Left ventricle myocardium superior (tissue), 1 donor: ENCODE measurements at regions not wholly inside any gene's neighbourhood (a gene's known extent, or its start where the extent isn't known, plus 50 kb on each side); places are given as distances from the start of the nearest gene placed in this dataset.
A peak's percentile ranks its signal among the peaks of the same experiment; 100 is the strongest.

Source experiments
- ATAC-seq: fragments of 200-7000 bp; cut with Tn5 transposase; one replicate; pipeline ENCODE4 v1.9.1; 2020; ENCODE audit warnings: mild to moderate bottlenecking, moderate library complexity
- DNase-seq: peaks from one replicate; pipeline ENCODE4 v3.0.0-alpha.2; 2020
- intact Hi-C: fragments of 100-400 bp; cut with micrococcal nuclease; formaldehyde crosslinking; loops from one replicate; pipeline ENCODE4 v1.11.0; 2022
- donor health status: DM: no; HTN: yes; CAD: no; lungs with severe emphysema.

GRCh38 chr11:45031912-45032519, 81.3 kb upstream of the TP53I11 start:
- no peak for DNase-seq
- ATAC-seq: no peak
- intact Hi-C loops: no loop called here

GRCh38 chr11:45035413-45035812, 84.7 kb upstream of the TP53I11 start:
- intact Hi-C loops: no loop called here
- DNase-seq: no peak
- no peak for ATAC-seq

GRCh38 chr11:45036010-45036409, 85.3 kb upstream of the TP53I11 start:
- DNase-seq: no peak
- intact Hi-C loops: no loop called here
- ATAC-seq: no peak

- no peak for ATAC-seq
- intact Hi-C loops: no loop called here
- DNase-seq: no peak
These were observed 86.0 kb upstream of the TP53I11 start for GRCh38 chr11:45036733-45037132.

- no peak for DNase-seq
- intact Hi-C loops: no loop called here
- no peak for ATAC-seq
These were observed 86.8 kb upstream of the TP53I11 start for GRCh38 chr11:45037434-45038005.

GRCh38 chr11:45038923-45039322, 88.2 kb upstream of the TP53I11 start:
- DNase-seq: no peak
- ATAC-seq: no peak
- intact Hi-C loops: no loop called here

- DNase-seq (no peak), ATAC-seq (no peak)
- intact Hi-C loops: no loop called here
These were observed 90.9 kb upstream of the TP53I11 start for GRCh38 chr11:45041596-45041995.

GRCh38 chr11:45042560-45042959, 91.9 kb upstream of the TP53I11 start:
- intact Hi-C loops: no loop called here
- no peak for DNase-seq
- peak; percentile 30 for ATAC-seq

- no peak for ATAC-seq
- intact Hi-C loops: no loop called here
- no peak for DNase-seq
These were observed 93.2 kb upstream of the TP53I11 start for GRCh38 chr11:45043755-45044475.

GRCh38 chr11:45045683-45046471, 95.2 kb upstream of the TP53I11 start:
- DNase-seq: peak; percentile 63
- intact Hi-C loops: no loop called here
- peak; percentile 60 for ATAC-seq

- DNase-seq: no peak
- ATAC-seq: peak; percentile 45
- intact Hi-C loops: no loop called here
These were observed 97.7 kb upstream of the TP53I11 start for GRCh38 chr11:45048313-45048841.

- intact Hi-C loops: no loop called here
- DNase-seq (no peak), ATAC-seq (peak; percentile 70)
These were observed 97.4 kb upstream of the PRDM11 start for GRCh38 chr11:45048870-45049691.

- DNase-seq (no peak), ATAC-seq (no peak)
- intact Hi-C loops: no loop called here
These were observed 96.3 kb upstream of the PRDM11 start for GRCh38 chr11:45050111-45050510.

- intact Hi-C loops: no loop called here
- DNase-seq (no peak), ATAC-seq (no peak)
These were observed 94.8 kb upstream of the PRDM11 start for GRCh38 chr11:45051621-45052020.

- ATAC-seq (no peak), DNase-seq (no peak)
- intact Hi-C loops: no loop called here
These were observed 94.1 kb upstream of the PRDM11 start for GRCh38 chr11:45052361-45052760.

GRCh38 chr11:45053736-45054446, 92.5 kb upstream of the PRDM11 start:
- DNase-seq (no peak), ATAC-seq (no peak)
- intact Hi-C loops: no loop called here

- ATAC-seq: no peak
- intact Hi-C loops: no loop called here
- no peak for DNase-seq
These were observed 91.5 kb upstream of the PRDM11 start for GRCh38 chr11:45054956-45055355.

- no peak for ATAC-seq
- intact Hi-C loops: no loop called here
- no peak for DNase-seq
These were observed 89.9 kb upstream of the PRDM11 start for GRCh38 chr11:45056529-45056928.
